Stimulated activated effector memory CD8-positive, alpha-beta T cell treated with anti-CD3 and anti-CD28 coated beads, Interleukin-12 subunit alpha, Interleukin-12 subunit beta, amount 100 ng/mL, for 72 hours (primary cell): ENCODE measurements at regions not wholly inside any gene's neighbourhood (a gene's known extent, or its start where the extent isn't known, plus 50 kb on each side); places are given as distances from the start of the nearest gene placed in this dataset.
A peak's percentile ranks its signal among the peaks of the same experiment; 100 is the strongest.

Experiments used
- ATAC-seq: fragments of 150-1000 bp; cut with Tn5 transposase; 2 replicates; pipeline ENCODE4 v1.10.0; 2021
- DNase-seq, 2 donors: peaks; one replicate each; pipeline ENCODE4 v3.0.0; 2021 to 2022; ENCODE audit warnings: low spot score in 2 of 2
- H3K27ac Mint-ChIP-seq: one replicate; pipeline ENCODE4 v1.8.0; 2022; ENCODE audit warnings: mild to moderate bottlenecking, mixed read lengths
- H3K36me3 Mint-ChIP-seq: one replicate; pipeline ENCODE4 v1.8.0; 2022; ENCODE audit warnings: mild to moderate bottlenecking, mixed read lengths
- H3K4me1 Mint-ChIP-seq: one replicate; pipeline ENCODE4 v1.8.0; 2022; ENCODE audit warnings: mixed read lengths
- H3K4me3 Mint-ChIP-seq: one replicate; pipeline ENCODE4 v1.8.0; 2022; ENCODE audit warnings: mild to moderate bottlenecking, mixed read lengths
- H3K9me3 Mint-ChIP-seq: one replicate; pipeline ENCODE4 v1.8.0; 2022; ENCODE audit warnings: mixed read lengths

GRCh38 chr2:71839826-71840225 lies 307.8 kb downstream of the CYP26B1 start:
- ATAC-seq (no peak), DNase-seq (no peak)
- Mint-ChIP-seq H3K36me3 (no peaks in the 10 kb centered on the region), H3K9me3 (no peaks in the 10 kb centered on the region), H3K4me3 (no peak overlapping the region), H3K27ac (no peak overlapping the region), H3K4me1 (no peaks in the 10 kb centered on the region)

- H3K4me1 Mint-ChIP-seq: no peaks in the 10 kb centered on the region
These were observed 312.9 kb downstream of the CYP26B1 start for GRCh38 chr2:71834796-71835195.

GRCh38 chr2:71833855-71834560 lies 313.7 kb downstream of the CYP26B1 start:
- Mint-ChIP-seq H3K9me3 (no peaks in the 10 kb centered on the region), H3K27ac (no peak overlapping the region), H3K36me3 (no peaks in the 10 kb centered on the region), H3K4me3 (no peak overlapping the region), H3K4me1 (no peaks in the 10 kb centered on the region)
- DNase-seq (no peak), ATAC-seq (no peak)

More at GRCh38 chr2:71834796-71835195, 312.9 kb downstream of the CYP26B1 start:
- no peak for DNase-seq
- Mint-ChIP-seq H3K4me3 (no peak overlapping the region), H3K9me3 (no peaks in the 10 kb centered on the region), H3K36me3 (no peaks in the 10 kb centered on the region), H3K27ac (no peak overlapping the region)
- no peak for ATAC-seq

DNA sequence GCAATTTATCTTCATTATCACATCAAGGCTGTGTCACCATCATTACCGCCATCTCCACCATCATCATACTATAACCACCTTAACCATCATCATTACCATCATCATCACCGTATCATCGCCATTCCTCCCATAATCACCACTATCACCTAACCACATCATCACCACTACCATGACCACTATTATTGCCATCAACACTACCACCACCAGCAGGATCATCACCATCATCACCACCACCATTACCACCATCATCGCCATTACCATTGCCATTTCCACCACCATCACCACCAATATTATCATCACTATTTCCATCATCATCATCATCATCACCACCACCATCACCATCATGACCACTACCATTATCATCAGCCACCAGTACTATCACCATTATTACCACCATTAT lies 314.4 kb downstream of the CYP26B1 start:
- H3K4me3 Mint-ChIP-seq: no peak overlapping the region
- H3K4me1 Mint-ChIP-seq: no peaks in the 10 kb centered on the region
- H3K27ac Mint-ChIP-seq: no peak overlapping the region
- ATAC-seq: no peak
- DNase-seq: no peak
- no peaks in the 10 kb centered on the region for H3K36me3 Mint-ChIP-seq
- H3K9me3 Mint-ChIP-seq: no peaks in the 10 kb centered on the region

DNA sequence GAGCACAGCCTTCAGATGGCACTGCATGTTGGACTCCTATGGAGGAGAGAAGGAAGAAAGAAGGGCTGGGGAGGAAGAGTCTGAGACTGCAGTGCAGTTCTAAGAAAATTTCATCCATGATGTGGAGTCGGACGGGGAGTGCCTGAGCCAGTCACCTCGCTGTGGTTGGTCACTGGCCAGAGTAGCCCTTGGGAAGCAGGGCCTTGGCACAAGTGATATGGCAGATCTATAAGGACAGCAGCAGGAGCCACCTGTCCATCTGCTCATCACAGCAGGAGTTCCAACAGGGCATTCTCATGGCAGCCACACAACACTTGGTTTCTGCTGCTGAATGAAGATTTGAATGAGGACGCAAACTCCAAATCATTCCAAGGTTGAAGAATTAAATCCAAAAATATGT lies 314.8 kb downstream of the CYP26B1 start:
- DNase-seq: no peak
- H3K36me3 Mint-ChIP-seq: no peaks in the 10 kb centered on the region
- no peak for ATAC-seq
- H3K4me1 Mint-ChIP-seq: no peaks in the 10 kb centered on the region
- no peaks in the 10 kb centered on the region for H3K9me3 Mint-ChIP-seq
- no peak overlapping the region for H3K4me3 Mint-ChIP-seq
- no peak overlapping the region for H3K27ac Mint-ChIP-seq

- H3K4me1 Mint-ChIP-seq: no peaks in the 10 kb centered on the region
- H3K9me3 Mint-ChIP-seq: no peaks in the 10 kb centered on the region
- no peaks in the 10 kb centered on the region for H3K36me3 Mint-ChIP-seq
- ATAC-seq (no peak), DNase-seq (no peak)
- H3K27ac Mint-ChIP-seq: no peak overlapping the region
- no peak overlapping the region for H3K4me3 Mint-ChIP-seq
These were observed 315.3 kb downstream of the CYP26B1 start for GRCh38 chr2:71832388-71832787.

- DNase-seq (no peak), ATAC-seq (no peak)
- H3K4me1 Mint-ChIP-seq: no peaks in the 10 kb centered on the region
- H3K27ac Mint-ChIP-seq: no peak overlapping the region
- no peaks in the 10 kb centered on the region for H3K36me3 Mint-ChIP-seq
- H3K4me3 Mint-ChIP-seq: no peak overlapping the region
- no peaks in the 10 kb centered on the region for H3K9me3 Mint-ChIP-seq
These were observed 316.5 kb downstream of the CYP26B1 start for GRCh38 chr2:71831193-71831577.

GRCh38 chr2:71830497-71831192 lies 317.0 kb downstream of the CYP26B1 start:
- ATAC-seq: no peak
- no peak for DNase-seq
- H3K4me3 Mint-ChIP-seq: no peak overlapping the region
- H3K9me3 Mint-ChIP-seq: no peaks in the 10 kb centered on the region
- H3K27ac Mint-ChIP-seq: no peak overlapping the region
- no peaks in the 10 kb centered on the region for H3K36me3 Mint-ChIP-seq
- H3K4me1 Mint-ChIP-seq: no peaks in the 10 kb centered on the region

- H3K36me3 Mint-ChIP-seq: no peaks in the 10 kb centered on the region
- H3K27ac Mint-ChIP-seq: no peak overlapping the region
- no peak overlapping the region for H3K4me3 Mint-ChIP-seq
- peaks cover 2% of the 10 kb centered on the region for H3K9me3 Mint-ChIP-seq
- no peak for DNase-seq
- ATAC-seq: no peak
- no peaks in the 10 kb centered on the region for H3K4me1 Mint-ChIP-seq
These were observed 318.7 kb downstream of the CYP26B1 start for GRCh38 chr2:71829008-71829407.

DNA sequence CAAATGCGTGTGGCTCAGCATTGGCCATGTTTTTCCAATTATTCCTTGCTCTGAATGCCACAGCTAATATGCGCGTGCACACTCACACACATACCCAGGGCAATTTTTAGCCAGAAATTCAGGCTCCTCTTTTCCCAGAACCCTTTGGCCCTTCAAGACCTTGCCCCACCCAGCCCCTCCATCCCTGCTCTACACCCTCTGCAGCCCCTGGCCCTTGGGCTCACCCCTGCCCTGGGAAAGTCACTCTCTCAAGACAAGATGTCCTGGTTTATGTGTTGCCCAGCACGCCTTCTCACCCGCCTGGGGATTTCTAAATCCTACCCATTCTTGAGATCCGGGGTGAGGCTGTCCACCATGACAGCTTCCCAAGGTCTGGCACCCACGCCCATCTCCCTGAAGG lies 319.7 kb downstream of the CYP26B1 start:
- H3K4me1 Mint-ChIP-seq: no peaks in the 10 kb centered on the region
- ATAC-seq (no peak), DNase-seq (no peak)
- H3K9me3 Mint-ChIP-seq: peaks cover 2% of the 10 kb centered on the region
- H3K36me3 Mint-ChIP-seq: no peaks in the 10 kb centered on the region
- H3K27ac Mint-ChIP-seq: no peak overlapping the region
- no peak overlapping the region for H3K4me3 Mint-ChIP-seq

DNA sequence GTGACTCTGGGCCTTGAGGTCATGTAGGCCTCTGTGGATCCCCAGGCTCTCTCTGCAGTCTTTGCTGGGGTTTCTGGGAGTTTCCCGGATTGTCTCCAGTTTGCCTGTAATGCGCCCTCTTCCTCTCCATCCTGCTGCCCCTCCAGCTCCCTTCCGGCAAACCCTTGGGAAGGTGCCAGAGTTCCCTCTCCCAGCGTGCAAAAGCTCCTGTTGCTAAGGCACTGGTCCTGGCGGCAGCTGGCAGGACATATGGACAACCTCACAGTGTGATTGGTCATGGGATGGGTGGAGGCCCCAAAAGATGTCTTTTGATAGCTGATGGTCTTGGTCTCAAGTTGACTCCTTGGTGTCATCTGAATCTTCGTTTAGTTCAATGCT lies 320.1 kb downstream of the CYP26B1 start:
- Mint-ChIP-seq H3K27ac (no peak overlapping the region), H3K9me3 (peaks cover 2% of the 10 kb centered on the region), H3K4me3 (no peak overlapping the region), H3K36me3 (no peaks in the 10 kb centered on the region), H3K4me1 (no peaks in the 10 kb centered on the region)
- DNase-seq (no peak), ATAC-seq (no peak)

DNA sequence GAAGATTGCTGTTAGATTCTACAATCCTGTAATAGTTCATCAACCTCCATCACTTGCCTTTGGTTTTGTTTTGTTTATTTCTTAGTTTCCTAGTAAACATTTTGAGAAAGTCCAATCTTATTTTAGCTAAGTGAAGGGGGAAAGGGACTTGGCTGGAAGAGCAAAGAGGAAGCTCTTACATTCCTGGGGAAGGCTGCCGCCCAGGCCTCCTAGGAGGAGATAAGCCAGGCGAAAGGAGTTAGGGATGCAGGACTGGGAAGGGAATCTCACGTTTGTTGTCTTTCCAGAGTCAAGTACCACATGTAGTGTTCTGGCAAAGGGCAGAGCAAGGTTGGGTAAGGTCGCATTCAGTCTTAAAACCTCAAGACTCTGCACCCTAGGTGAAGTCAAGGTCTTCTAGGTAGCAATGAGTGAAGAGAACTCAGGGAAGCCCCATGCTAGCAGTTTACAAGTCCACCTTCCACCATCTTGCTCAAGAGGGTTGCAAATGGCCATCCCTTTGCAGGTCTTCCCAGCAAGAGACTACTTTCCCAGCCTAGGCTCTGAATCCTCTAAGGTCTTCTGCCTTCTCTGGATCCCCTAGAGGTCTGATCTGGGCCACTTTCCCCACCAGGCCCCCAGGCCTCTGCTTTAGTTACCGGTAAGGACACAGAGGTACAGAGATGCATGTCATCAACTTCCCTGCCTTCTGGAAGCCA lies 320.7 kb downstream of the CYP26B1 start:
- ATAC-seq (peak; percentile 16), DNase-seq (no peak)
- H3K9me3 Mint-ChIP-seq: peaks cover 2% of the 10 kb centered on the region
- H3K36me3 Mint-ChIP-seq: no peaks in the 10 kb centered on the region
- no peak overlapping the region for H3K4me3 Mint-ChIP-seq
- no peaks in the 10 kb centered on the region for H3K4me1 Mint-ChIP-seq
- H3K27ac Mint-ChIP-seq: no peak overlapping the region

DNA sequence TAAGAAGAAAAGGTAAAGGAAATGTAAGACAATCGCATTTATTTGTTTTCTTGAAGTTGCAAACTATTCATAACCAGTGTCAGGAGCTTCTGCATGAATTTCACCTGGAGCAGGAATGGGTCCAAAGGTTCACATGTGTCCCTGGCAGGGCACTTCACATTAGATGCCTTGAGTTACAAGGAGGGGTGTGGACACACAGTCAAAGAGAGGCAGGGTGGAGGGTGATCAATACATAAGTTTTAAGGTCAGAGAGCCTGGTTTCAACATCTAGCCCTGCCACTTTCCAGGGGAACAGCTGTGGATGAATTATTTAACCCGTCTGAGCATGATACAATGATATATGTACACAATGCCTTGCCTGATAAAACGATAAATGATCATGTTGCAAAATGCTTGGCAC lies 321.4 kb downstream of the CYP26B1 start:
- Mint-ChIP-seq H3K36me3 (no peaks in the 10 kb centered on the region), H3K27ac (no peak overlapping the region), H3K4me3 (no peak overlapping the region), H3K9me3 (peaks cover 2% of the 10 kb centered on the region), H3K4me1 (no peaks in the 10 kb centered on the region)
- ATAC-seq (no peak), DNase-seq (no peak)

DNA sequence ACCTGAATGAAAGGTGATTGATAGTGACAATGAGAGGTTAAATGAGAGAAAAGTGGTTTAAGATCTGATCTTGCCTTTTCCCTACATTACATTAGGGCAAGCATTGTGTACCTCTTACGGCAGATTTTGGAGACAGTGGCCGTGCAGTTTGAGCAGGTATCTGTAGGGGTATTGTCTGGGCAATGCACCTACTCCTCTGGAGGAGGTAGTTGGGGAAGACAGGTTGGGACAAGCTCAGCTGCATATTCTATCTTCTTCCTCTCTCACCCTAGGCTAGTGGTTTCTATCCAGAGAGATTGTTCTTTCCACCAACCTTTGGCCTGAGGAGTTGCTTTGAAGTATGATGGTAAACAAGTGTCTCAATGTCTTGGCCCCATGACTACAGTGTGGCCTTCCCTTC lies 323.2 kb downstream of the CYP26B1 start:
- Mint-ChIP-seq H3K4me1 (no peaks in the 10 kb centered on the region), H3K4me3 (no peak overlapping the region), H3K9me3 (peaks cover 2% of the 10 kb centered on the region), H3K36me3 (no peaks in the 10 kb centered on the region), H3K27ac (no peak overlapping the region)
- ATAC-seq (no peak), DNase-seq (no peak)

DNA sequence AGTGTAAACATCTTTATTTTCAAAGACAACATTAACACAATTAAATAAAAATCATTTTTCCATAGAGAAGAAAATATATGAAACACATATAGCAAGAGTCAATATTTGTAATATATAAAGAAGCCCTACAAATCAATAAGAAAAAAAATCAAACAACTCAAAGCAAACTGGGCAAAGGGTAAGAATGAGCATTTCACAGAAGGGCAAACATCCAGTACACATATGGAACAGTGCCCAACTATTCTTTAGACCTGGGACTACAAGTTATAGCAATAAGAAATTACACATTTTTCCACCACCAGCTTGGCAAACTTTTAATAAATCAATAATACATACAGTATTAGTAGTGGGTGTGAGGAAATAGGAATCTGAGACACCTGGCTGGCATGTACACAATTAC lies 324.1 kb downstream of the CYP26B1 start:
- Mint-ChIP-seq H3K4me3 (no peak overlapping the region), H3K27ac (no peak overlapping the region), H3K9me3 (peaks cover 2% of the 10 kb centered on the region), H3K4me1 (no peaks in the 10 kb centered on the region), H3K36me3 (no peaks in the 10 kb centered on the region)
- ATAC-seq (no peak), DNase-seq (no peak)

DNA sequence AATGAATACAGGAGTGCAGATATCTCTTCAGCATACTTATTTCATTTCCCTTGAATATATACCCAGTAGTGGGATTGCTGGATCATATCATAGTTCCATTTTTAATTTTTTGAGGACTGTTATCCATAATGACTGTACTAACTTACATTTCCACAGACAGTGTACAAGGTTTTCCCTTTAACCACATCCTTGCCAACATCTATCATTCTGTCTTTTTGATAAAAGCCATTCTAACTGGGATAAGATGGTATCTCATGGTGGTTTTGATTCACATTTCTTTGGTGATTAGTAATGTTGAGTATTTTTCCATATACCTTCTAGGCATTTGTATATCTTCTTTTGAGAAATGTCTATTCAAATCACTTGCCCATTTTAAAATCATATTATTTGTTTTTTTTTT lies 325.2 kb downstream of the CYP26B1 start:
- no peak for DNase-seq
- no peaks in the 10 kb centered on the region for H3K36me3 Mint-ChIP-seq
- no peak overlapping the region for H3K4me3 Mint-ChIP-seq
- no peak for ATAC-seq
- H3K27ac Mint-ChIP-seq: no peak overlapping the region
- H3K9me3 Mint-ChIP-seq: peaks cover 4% of the 10 kb centered on the region
- H3K4me1 Mint-ChIP-seq: no peaks in the 10 kb centered on the region
